H1 (cell line): ENCODE measurements at regions not wholly inside any gene's neighbourhood (a gene's known extent, or its start where the extent isn't known, plus 50 kb on each side); places are given as distances from the start of the nearest gene placed in this dataset.

Experiments used
- CEBPB ChIP-seq: IDR thresholded peaks from 2 replicates; pipeline ENCODE4 v1.6.1; 2012; ENCODE audit warnings: low read depth, low read length
- JUND ChIP-seq: IDR thresholded peaks from 2 replicates; pipeline ENCODE4 v1.6.1; 2011; ENCODE audit warnings: mild to moderate bottlenecking, improper control_type of control experiment, low read length

- TF ChIP-seq CEBPB (no peak), JUND (no peak)
These were observed 723.2 kb downstream of the SMARCA1 start for GRCh38 chrX:128800138-128800537.
